WTC11 (cell line): ENCODE measurements at regions not wholly inside any gene's neighbourhood (a gene's known extent, or its start where the extent isn't known, plus 50 kb on each side); places are given as distances from the start of the nearest gene placed in this dataset.

ENCODE experiments used
- ARID4B ChIP-seq: sonication (generic); formaldehyde crosslinking; IDR thresholded peaks from 2 replicates; pipeline ENCODE4 v1.8.0; 2023; ENCODE audit warnings: missing genetic modification reagents, mild to moderate bottlenecking, borderline replicate concordance
- ZNF263 ChIP-seq: sonication (generic); formaldehyde crosslinking; IDR thresholded peaks from 2 replicates; pipeline ENCODE4 v1.8.1; 2022; ENCODE audit warnings: low read depth, mild to moderate bottlenecking, moderate library complexity, missing genetic modification reagents

- TF ChIP-seq ZNF263 (CRISPR knock-in tag): no peak
- TF ChIP-seq ARID4B (CRISPR knock-in tag): no peak
These were observed 279.9 kb downstream of the BRD1 start for GRCh38 chr22:49547751-49548239.
